GM18867 (cell line): ENCODE measurements at regions not wholly inside any gene's neighbourhood (a gene's known extent, or its start where the extent isn't known, plus 50 kb on each side); places are given as distances from the start of the nearest gene placed in this dataset.
"Not testable (repeated sequence)": the region's sequence is repeated elsewhere in the genome, so short reads cannot be mapped to it uniquely, and the experiment has no call there.

Source experiments
- ATAC-seq: cut with Tn5 transposase; IDR thresholded peaks from one replicate; pipeline ENCODE4 v1.9.1; 2021; ENCODE audit warnings: mild to moderate bottlenecking, moderate library complexity; ENCODE audit not compliant: unreplicated experiment

DNA sequence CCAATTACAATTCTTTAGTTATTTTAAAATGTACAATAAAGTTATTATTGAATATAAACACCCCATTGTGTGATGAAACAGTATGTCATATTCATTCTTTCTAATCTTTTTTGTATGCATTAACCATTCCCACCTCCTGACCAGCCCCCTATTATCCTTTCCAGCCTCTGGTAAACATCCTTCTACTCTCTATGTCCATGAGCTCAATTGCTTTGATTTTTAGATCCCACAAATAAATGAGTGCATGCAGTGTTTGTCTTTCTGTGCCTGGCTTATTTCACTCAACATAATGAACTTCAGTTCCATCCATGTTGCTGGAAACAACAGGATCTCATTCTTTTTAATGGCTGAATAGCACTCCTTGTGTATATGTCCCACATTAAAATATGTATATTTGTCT, 1858.9 kb upstream of the C9orf72 start:
- no peak for ATAC-seq

GRCh38 chr9:29432656-29433055, 1859.4 kb upstream of the C9orf72 start:
- ATAC-seq = not testable (repeated sequence)

DNA sequence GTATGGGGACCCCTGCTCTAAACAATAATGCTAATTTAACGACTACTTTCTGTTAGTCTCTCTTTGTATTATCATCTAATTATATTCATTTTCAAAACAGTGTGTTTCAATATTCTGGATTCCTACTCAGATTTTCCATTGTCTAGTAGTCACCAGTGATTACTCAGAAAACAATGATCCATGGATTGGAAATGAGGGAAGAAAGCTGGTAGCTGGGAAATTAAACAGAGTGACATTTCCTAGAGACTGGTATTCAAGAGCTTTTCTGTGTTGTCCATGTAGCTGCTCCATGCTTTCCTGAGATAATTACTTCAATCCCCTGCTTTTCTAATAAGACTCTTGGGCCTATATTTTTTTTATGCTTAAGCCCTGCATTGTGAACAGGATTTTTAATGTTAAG, 1862.1 kb upstream of the C9orf72 start:
- no peak for ATAC-seq

- ATAC-seq = no peak
Observed at GRCh38 chr9:29437526-29437925, 1864.2 kb upstream of the C9orf72 start.

DNA sequence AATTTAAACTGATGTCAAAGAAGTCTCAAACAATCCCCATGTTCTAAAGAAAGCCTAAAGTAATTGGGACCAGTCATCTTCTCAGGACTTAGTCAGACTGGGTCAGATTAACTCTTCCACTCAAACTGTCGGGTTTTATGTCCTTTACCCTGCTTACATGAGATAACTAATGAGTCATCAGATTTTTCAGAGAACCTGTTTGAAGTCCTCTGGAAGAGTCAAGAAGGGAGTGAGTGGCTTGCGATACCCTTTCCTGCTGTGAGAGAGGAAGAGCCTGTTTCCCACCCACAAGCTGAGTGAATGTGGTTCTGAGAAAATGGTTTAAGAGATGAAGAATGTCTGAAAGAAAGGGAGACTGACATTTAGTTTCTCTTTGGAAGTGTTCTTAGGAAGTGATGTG, 1866.7 kb upstream of the C9orf72 start:
- ATAC-seq = no peak

DNA sequence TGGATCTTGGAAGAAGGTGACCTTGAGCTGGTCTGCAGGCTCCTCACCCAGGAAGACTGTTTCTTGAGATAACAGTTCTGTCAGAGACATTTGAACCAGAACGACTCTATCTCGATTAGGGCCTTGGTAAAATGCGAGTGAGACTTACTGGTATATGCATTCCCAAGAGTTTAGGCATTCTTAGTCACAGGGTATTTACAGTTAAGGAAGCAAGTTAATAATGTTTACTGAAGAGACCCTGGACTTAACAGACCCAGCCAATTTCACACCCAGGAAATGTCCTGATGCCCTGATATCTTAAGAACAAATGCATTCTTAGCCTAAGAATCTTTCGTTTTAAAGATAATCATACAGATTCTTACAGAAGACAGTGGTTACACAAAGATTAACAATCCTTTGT, 1867.2 kb upstream of the C9orf72 start:
- ATAC-seq = no peak

- ATAC-seq = no peak
Observed at GRCh38 chr9:29445751-29446150, 1872.5 kb upstream of the C9orf72 start.

GRCh38 chr9:29449306-29449705, 1876.0 kb upstream of the C9orf72 start:
- ATAC-seq = no peak

DNA sequence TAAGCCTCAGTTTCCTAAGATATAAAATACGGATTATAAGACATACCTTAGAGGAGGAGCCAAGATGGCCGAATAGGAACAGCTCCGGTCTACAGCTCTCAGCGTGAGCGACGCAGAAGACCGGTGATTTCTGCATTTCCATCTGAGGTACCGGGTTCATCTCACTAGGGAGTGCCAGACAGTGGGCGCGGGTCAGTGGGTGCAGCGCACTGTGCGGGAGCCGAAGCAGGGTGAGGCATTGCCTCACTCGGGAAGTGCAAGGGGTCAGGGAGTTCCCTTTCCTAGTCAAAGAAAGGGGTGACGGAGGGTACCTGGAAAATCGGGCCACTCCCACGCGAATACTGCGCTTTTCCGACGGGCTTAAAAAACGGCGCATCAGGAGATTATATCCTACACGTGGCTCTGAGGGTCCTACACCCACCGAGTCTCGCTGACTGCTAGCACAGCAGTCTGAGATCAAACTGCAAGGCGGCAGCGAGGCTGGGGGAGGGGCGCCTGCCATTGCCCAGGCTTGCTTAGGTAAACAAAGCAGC, 1877.1 kb upstream of the C9orf72 start:
- ATAC-seq = not testable (repeated sequence)

DNA sequence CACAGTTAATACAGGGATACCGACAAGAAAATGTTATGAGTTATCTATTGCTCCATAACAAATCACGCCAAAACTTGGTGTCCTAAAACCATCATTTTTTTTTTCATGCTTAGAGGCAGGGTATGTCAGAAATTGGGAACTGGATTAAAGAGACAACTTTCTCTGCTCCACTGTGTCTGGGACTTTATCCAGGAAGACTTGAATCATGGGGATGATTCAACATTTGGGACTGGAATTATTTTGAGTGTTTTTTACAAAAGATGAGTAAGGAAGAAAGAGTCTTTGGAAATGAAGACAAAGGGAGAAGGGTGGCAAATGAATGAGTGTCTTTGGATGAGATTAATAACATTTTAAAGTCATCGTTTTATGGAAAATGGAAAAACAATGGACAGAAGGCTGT, 1883.7 kb upstream of the C9orf72 start:
- ATAC-seq = no peak

GRCh38 chr9:29475471-29475870, 1902.2 kb upstream of the C9orf72 start:
- no peak for ATAC-seq

- no peak for ATAC-seq
Observed at GRCh38 chr9:29511680-29512079, 1938.4 kb upstream of the C9orf72 start.

DNA sequence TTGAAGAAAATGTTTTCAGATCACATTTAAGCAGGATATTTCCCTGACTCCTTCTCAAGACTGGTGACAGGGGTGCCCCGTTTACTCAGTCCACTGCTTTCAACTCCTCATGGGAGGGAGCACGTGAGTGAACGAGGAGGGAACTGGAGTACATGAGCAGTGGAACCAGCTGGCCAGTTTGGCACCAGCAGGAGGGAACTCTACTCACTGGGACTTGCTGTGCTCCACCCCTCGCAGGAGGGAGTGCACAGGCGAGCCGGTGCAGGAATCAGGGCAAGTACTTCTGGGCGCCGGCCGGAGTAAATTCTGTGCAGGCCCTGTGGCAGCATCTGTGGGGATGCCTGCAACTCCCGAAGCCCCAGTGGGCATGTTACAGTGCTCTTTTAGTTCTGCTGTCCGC, 1941.1 kb upstream of the C9orf72 start:
- ATAC-seq = no peak

DNA sequence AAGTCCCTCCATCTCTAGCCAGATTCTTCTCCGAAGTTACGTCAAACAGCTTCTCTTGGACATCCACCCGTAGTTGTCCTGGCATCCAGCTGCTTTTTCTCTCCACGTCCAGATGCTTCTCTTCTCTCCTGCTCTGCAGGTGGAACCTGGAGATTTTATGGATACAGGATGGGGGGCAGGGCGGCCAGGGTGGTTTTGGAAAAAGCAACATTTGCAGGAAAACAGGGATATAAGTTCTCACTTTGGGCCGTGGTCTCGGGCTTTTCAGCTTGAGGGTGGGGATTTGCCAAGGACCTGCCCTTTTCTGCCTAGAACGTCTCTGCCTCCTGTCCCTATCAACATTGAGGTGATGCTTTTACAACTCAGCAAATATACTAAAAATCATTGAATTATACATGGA, 1941.6 kb upstream of the C9orf72 start:
- ATAC-seq = no peak

- ATAC-seq = no peak
Observed at GRCh38 chr9:29548436-29548835, 1975.2 kb upstream of the C9orf72 start.

GRCh38 chr9:29555502-29555901, 1982.2 kb upstream of the C9orf72 start:
- ATAC-seq = no peak

DNA sequence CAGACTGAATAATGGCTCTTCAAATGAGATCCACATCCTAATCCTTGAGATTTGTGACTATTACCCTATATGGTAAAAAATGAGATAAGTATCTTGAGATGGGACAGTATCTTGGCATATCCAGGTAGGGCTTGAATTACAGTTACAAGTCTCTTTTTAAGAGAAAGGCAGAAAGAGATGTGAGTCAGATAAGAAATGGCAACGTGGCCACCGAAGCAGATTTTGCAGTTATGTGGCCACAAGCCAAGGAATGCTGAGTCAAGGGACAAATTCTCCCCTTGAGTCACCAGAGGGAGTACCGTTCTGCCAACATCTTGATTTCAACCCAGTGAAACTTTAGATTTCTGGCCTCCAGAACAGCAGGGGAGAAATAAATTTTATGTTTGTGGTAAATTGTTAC, 1983.0 kb upstream of the C9orf72 start:
- no peak for ATAC-seq

DNA sequence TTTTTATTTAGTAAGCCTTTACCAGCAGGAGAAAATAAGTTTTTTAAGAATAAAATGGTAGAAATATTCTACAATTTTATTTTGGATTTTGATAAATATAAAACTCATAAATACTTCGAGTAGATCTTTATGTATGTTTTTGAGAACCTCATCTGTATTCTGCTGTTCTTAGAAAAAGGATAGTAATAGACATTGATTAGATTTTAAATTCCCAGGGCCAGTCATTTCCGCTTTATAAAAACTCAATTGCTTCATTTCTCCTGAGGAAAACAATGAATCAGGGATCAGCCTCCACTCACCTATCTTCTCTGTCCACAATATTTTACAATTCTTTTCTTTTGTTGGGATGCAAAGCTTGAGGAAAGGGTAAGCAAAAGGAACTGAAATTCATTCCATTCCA, 1983.5 kb upstream of the C9orf72 start:
- no peak for ATAC-seq

GRCh38 chr9:29564564-29564963, 1991.3 kb upstream of the C9orf72 start:
- ATAC-seq = no peak

GRCh38 chr9:29575219-29575618, 2001.9 kb upstream of the C9orf72 start:
- no peak for ATAC-seq

- ATAC-seq = no peak
Observed at GRCh38 chr9:29588361-29588760, 2015.1 kb upstream of the C9orf72 start.

DNA sequence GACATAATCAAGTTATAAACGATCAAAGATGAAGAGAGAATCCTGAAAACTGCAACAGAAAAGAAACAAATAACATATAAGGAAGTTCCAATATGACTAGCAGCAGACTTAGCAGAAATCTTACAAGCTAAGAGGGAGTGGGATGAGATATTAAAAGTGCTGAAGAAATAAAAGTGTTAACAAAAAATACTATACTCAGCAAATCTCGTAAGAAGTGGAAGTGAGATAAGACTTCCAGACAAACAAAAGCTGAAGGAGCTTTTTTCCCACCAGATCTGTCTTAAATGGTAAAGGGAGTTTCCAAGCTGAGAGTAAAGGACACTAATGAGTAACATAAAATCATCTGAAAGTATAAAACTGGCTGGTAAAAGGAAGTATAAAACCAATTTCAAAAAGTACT, 2036.0 kb upstream of the C9orf72 start:
- no peak for ATAC-seq

- ATAC-seq = no peak
Observed at GRCh38 chr9:29613773-29614172, 2040.5 kb upstream of the C9orf72 start.

DNA sequence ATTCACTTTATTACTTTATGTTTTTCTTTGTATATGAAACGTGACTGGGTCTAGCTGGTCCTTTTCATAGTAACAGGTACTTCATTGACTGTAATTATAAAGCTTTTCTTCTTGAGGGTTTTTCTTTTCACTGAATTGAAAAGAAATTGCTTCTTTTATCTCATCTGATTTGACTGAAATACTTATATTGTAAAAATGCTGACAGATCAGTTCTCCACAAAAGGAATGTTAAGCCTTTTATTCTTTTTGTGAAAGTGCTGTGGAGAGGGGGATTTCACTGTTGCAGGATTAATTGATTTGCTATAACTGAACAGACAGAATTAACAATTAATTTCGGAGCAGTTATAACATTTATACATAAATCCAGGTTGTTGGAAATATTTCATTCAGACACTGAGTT, 2043.6 kb upstream of the C9orf72 start:
- no peak for ATAC-seq
